ENCODE measurements at regions not wholly inside any gene's neighbourhood (a gene's known extent, or its start where the extent isn't known, plus 50 kb on each side); places are given as distances from the start of the nearest gene placed in this dataset.

- no peak for DNase-seq (ENCODE audit: low spot score)
- Histone ChIP-seq H2AFZ (ENCODE audit: low read length) (no peak overlapping the region), H3K4me3 (ENCODE audit: low read length in 2 of 2) (no peak overlapping the region), H3K4me1 (ENCODE audit: control insufficient read depth in 2 of 2, insufficient read depth in 1 of 2, low read depth in 1 of 2, low read length in 2 of 2) (no peaks in the 10 kb centered on the region), H2BK5ac (ENCODE audit: low read length) (no peak overlapping the region), H4K91ac (ENCODE audit: low read depth, low read length, poor library complexity) (no peak overlapping the region), H2AK5ac (ENCODE audit: low read depth, low read length) (no peak overlapping the region), H3K4ac (ENCODE audit: low read length) (no peak overlapping the region), H3K18ac (ENCODE audit: low read length) (no peak overlapping the region), H3K14ac (ENCODE audit: low read length) (no peak overlapping the region), H3K9me3 (replicated peaks in 1 of 2; ENCODE audit: control insufficient read depth in 2 of 2, insufficient read depth in 1 of 2, low read depth in 1 of 2, low read length in 2 of 2) (no peaks in the 10 kb centered on the region), H2BK12ac (ENCODE audit: low read length) (no peak overlapping the region), H3K27ac (replicated peaks; ENCODE audit: low read length) (no peak overlapping the region), H3K9ac (ENCODE audit: low read depth, low read length, poor library complexity) (no peak overlapping the region), H3K79me1 (ENCODE audit: low read depth, low read length) (no peaks in the 10 kb centered on the region), H4K8ac (ENCODE audit: low read depth, low read length) (no peak overlapping the region), H2BK120ac (ENCODE audit: low read depth, low read length) (no peak overlapping the region), H3K27me3 (ENCODE audit: control insufficient read depth in 3 of 3, insufficient read depth in 3 of 3, low read depth in 1 of 3, low read length in 3 of 3) (peaks cover 0 to 13% (median 0%) of the 10 kb centered on the region in 3 experiments), H3K36me3 (replicated peaks in 1 of 2; ENCODE audit: control insufficient read depth in 2 of 2, insufficient read depth in 2 of 2, low read length in 2 of 2) (no peaks in the 10 kb centered on the region), H2BK15ac (ENCODE audit: low read length) (no peak overlapping the region), H3K4me2 (ENCODE audit: insufficient read depth, low read length, poor library complexity, severe bottlenecking) (no peak overlapping the region), H3K23ac (ENCODE audit: low read depth, low read length, poor library complexity) (no peak overlapping the region)
- no CpG with 5 or more reads among the region's 1 CpG for WGBS, 2 donors (ENCODE audit: extremely low coverage in 2 of 2, insufficient read length in 2 of 2, insufficient replicate concordance in 1 of 2)
Measured at GRCh38 chr2:41826921-41827320, 220.9 kb upstream of the PKDCC start.

GRCh38 chr2:41827354-41827971, 220.4 kb upstream of the PKDCC start:
- no peaks in the 10 kb centered on the region for H3K9me3 ChIP-seq (replicated peaks in 1 of 2; ENCODE audit: control insufficient read depth in 2 of 2, insufficient read depth in 1 of 2, low read depth in 1 of 2, low read length in 2 of 2)
- H2BK5ac ChIP-seq (ENCODE audit: low read length): no peak overlapping the region
- H3K4me1 ChIP-seq (ENCODE audit: control insufficient read depth in 2 of 2, insufficient read depth in 1 of 2, low read depth in 1 of 2, low read length in 2 of 2): no peaks in the 10 kb centered on the region
- no peak overlapping the region for H3K4me2 ChIP-seq (ENCODE audit: insufficient read depth, low read length, poor library complexity, severe bottlenecking)
- no peak overlapping the region for H2AK5ac ChIP-seq (ENCODE audit: low read depth, low read length)
- WGBS, 2 donors (ENCODE audit: extremely low coverage in 2 of 2, insufficient read length in 2 of 2, insufficient replicate concordance in 1 of 2): no CpG with 5 or more reads among the region's 6 CpGs
- H3K36me3 ChIP-seq (replicated peaks in 1 of 2; ENCODE audit: control insufficient read depth in 2 of 2, insufficient read depth in 2 of 2, low read length in 2 of 2): no peaks in the 10 kb centered on the region
- no peak overlapping the region for H3K4me3 ChIP-seq (ENCODE audit: low read length in 2 of 2)
- peaks cover 0 to 13% (median 0%) of the 10 kb centered on the region in 3 experiments for H3K27me3 ChIP-seq (ENCODE audit: control insufficient read depth in 3 of 3, insufficient read depth in 3 of 3, low read depth in 1 of 3, low read length in 3 of 3)
- no peak overlapping the region for H3K9ac ChIP-seq (ENCODE audit: low read depth, low read length, poor library complexity)
- no peak overlapping the region for H3K27ac ChIP-seq (replicated peaks; ENCODE audit: low read length)
- H2BK12ac ChIP-seq (ENCODE audit: low read length): no peak overlapping the region
- no peak overlapping the region for H2BK120ac ChIP-seq (ENCODE audit: low read depth, low read length)
- no peak overlapping the region for H4K91ac ChIP-seq (ENCODE audit: low read depth, low read length, poor library complexity)
- no peaks in the 10 kb centered on the region for H3K79me1 ChIP-seq (ENCODE audit: low read depth, low read length)
- no peak overlapping the region for H3K18ac ChIP-seq (ENCODE audit: low read length)
- no peak for DNase-seq (ENCODE audit: low spot score)
- H2AFZ ChIP-seq (ENCODE audit: low read length): no peak overlapping the region
- H2BK15ac ChIP-seq (ENCODE audit: low read length): no peak overlapping the region
- H3K4ac ChIP-seq (ENCODE audit: low read length): no peak overlapping the region
- no peak overlapping the region for H4K8ac ChIP-seq (ENCODE audit: low read depth, low read length)
- H3K23ac ChIP-seq (ENCODE audit: low read depth, low read length, poor library complexity): no peak overlapping the region
- H3K14ac ChIP-seq (ENCODE audit: low read length): no peak overlapping the region

DNA sequence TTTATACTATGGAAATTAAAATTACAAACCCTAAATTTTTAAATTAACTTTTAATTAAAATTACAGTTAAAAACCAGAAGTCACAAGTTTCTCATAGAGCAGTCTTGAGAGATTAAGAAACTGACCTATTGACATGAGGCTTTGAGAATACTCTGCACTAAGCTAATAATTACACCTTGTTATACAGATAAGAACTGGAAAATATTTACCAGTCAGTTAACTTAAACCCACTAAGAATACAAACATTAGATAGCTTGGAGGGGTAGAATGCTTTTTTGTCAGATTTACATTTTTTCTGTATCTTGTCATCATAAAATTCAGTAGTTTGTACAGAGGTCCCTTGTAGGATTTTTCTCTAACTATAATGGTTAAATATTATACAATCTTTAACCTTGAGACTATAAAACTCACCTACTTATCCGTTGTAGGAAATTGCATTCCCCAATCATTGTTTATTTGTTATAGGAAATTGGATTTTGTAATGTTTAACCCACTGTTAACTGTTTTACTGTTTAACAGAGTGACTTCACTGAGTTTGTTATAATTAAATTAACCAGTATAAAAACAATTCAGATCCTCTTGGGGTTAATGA, 219.7 kb upstream of the PKDCC start:
- Histone ChIP-seq H3K9ac (ENCODE audit: low read depth, low read length, poor library complexity) (no peak overlapping the region), H4K8ac (ENCODE audit: low read depth, low read length) (no peak overlapping the region), H3K27me3 (ENCODE audit: control insufficient read depth in 3 of 3, insufficient read depth in 3 of 3, low read depth in 1 of 3, low read length in 3 of 3) (peaks cover 0 to 13% (median 0%) of the 10 kb centered on the region in 3 experiments), H3K4ac (ENCODE audit: low read length) (no peak overlapping the region), H2BK15ac (ENCODE audit: low read length) (no peak overlapping the region), H2AK5ac (ENCODE audit: low read depth, low read length) (no peak overlapping the region), H2BK5ac (ENCODE audit: low read length) (no peak overlapping the region), H4K91ac (ENCODE audit: low read depth, low read length, poor library complexity) (no peak overlapping the region), H3K18ac (ENCODE audit: low read length) (no peak overlapping the region), H3K4me1 (ENCODE audit: control insufficient read depth in 2 of 2, insufficient read depth in 1 of 2, low read depth in 1 of 2, low read length in 2 of 2) (no peaks in the 10 kb centered on the region), H3K14ac (ENCODE audit: low read length) (no peak overlapping the region), H3K4me3 (ENCODE audit: low read length in 2 of 2) (no peak overlapping the region), H3K79me1 (ENCODE audit: low read depth, low read length) (no peaks in the 10 kb centered on the region), H2AFZ (ENCODE audit: low read length) (no peak overlapping the region), H3K36me3 (replicated peaks in 1 of 2; ENCODE audit: control insufficient read depth in 2 of 2, insufficient read depth in 2 of 2, low read length in 2 of 2) (no peaks in the 10 kb centered on the region), H2BK12ac (ENCODE audit: low read length) (no peak overlapping the region), H2BK120ac (ENCODE audit: low read depth, low read length) (no peak overlapping the region), H3K27ac (replicated peaks; ENCODE audit: low read length) (no peak overlapping the region), H3K9me3 (replicated peaks in 1 of 2; ENCODE audit: control insufficient read depth in 2 of 2, insufficient read depth in 1 of 2, low read depth in 1 of 2, low read length in 2 of 2) (no peaks in the 10 kb centered on the region), H3K4me2 (ENCODE audit: insufficient read depth, low read length, poor library complexity, severe bottlenecking) (no peak overlapping the region), H3K23ac (ENCODE audit: low read depth, low read length, poor library complexity) (no peak overlapping the region)
- DNase-seq (ENCODE audit: low spot score): no peak
- no CpG with 5 or more reads among the region's 1 CpG for WGBS, 2 donors (ENCODE audit: extremely low coverage in 2 of 2, insufficient read length in 2 of 2, insufficient replicate concordance in 1 of 2)

- Histone ChIP-seq H3K18ac (ENCODE audit: low read length) (no peak overlapping the region), H2BK5ac (ENCODE audit: low read length) (no peak overlapping the region), H3K9me3 (replicated peaks in 1 of 2; ENCODE audit: control insufficient read depth in 2 of 2, insufficient read depth in 1 of 2, low read depth in 1 of 2, low read length in 2 of 2) (no peaks in the 10 kb centered on the region), H4K91ac (ENCODE audit: low read depth, low read length, poor library complexity) (no peak overlapping the region), H2BK15ac (ENCODE audit: low read length) (no peak overlapping the region), H3K9ac (ENCODE audit: low read depth, low read length, poor library complexity) (no peak overlapping the region), H3K36me3 (replicated peaks in 1 of 2; ENCODE audit: control insufficient read depth in 2 of 2, insufficient read depth in 2 of 2, low read length in 2 of 2) (no peaks in the 10 kb centered on the region), H3K4me2 (ENCODE audit: insufficient read depth, low read length, poor library complexity, severe bottlenecking) (no peak overlapping the region), H2BK120ac (ENCODE audit: low read depth, low read length) (no peak overlapping the region), H2AFZ (ENCODE audit: low read length) (no peak overlapping the region), H3K27ac (replicated peaks; ENCODE audit: low read length) (no peak overlapping the region), H3K4me3 (ENCODE audit: low read length in 2 of 2) (no peak overlapping the region), H3K79me1 (ENCODE audit: low read depth, low read length) (no peaks in the 10 kb centered on the region), H3K4ac (ENCODE audit: low read length) (no peak overlapping the region), H4K8ac (ENCODE audit: low read depth, low read length) (no peak overlapping the region), H3K4me1 (ENCODE audit: control insufficient read depth in 2 of 2, insufficient read depth in 1 of 2, low read depth in 1 of 2, low read length in 2 of 2) (no peaks in the 10 kb centered on the region), H3K23ac (ENCODE audit: low read depth, low read length, poor library complexity) (no peak overlapping the region), H3K27me3 (ENCODE audit: control insufficient read depth in 3 of 3, insufficient read depth in 3 of 3, low read depth in 1 of 3, low read length in 3 of 3) (peaks cover 0 to 13% (median 0%) of the 10 kb centered on the region in 3 experiments), H2BK12ac (ENCODE audit: low read length) (no peak overlapping the region), H2AK5ac (ENCODE audit: low read depth, low read length) (no peak overlapping the region), H3K14ac (ENCODE audit: low read length) (no peak overlapping the region)
- WGBS, 2 donors (ENCODE audit: extremely low coverage in 2 of 2, insufficient read length in 2 of 2, insufficient replicate concordance in 1 of 2): no CpG with 5 or more reads among the region's 1 CpG
- DNase-seq (ENCODE audit: low spot score): no peak
Measured at GRCh38 chr2:41829052-41829451, 218.8 kb upstream of the PKDCC start.
